ENCODE measurements at regions not wholly inside any gene's neighbourhood (a gene's known extent, or its start where the extent isn't known, plus 50 kb on each side); places are given as distances from the start of the nearest gene placed in this dataset.

- DNase-seq (ENCODE audit: low read depth, low spot score): no peak
- Mint-ChIP-seq H3K4me3 (no peak overlapping the region), H3K27me3 (ENCODE audit: low read depth) (no peaks in the 10 kb centered on the region), H3K36me3 (ENCODE audit: low read depth) (no peaks in the 10 kb centered on the region), H3K9me3 (no peaks in the 10 kb centered on the region), H3K27ac (ENCODE audit: unreplicated experiment) (no peak overlapping the region), H3K4me1 (no peaks in the 10 kb centered on the region)
- TF ChIP-seq CTCF (conservative IDR thresholded peaks at IDR 0.05): no peak
Observed at GRCh38 chr1:74818241-74818640, 85.3 kb downstream of the TYW3 start.

DNA sequence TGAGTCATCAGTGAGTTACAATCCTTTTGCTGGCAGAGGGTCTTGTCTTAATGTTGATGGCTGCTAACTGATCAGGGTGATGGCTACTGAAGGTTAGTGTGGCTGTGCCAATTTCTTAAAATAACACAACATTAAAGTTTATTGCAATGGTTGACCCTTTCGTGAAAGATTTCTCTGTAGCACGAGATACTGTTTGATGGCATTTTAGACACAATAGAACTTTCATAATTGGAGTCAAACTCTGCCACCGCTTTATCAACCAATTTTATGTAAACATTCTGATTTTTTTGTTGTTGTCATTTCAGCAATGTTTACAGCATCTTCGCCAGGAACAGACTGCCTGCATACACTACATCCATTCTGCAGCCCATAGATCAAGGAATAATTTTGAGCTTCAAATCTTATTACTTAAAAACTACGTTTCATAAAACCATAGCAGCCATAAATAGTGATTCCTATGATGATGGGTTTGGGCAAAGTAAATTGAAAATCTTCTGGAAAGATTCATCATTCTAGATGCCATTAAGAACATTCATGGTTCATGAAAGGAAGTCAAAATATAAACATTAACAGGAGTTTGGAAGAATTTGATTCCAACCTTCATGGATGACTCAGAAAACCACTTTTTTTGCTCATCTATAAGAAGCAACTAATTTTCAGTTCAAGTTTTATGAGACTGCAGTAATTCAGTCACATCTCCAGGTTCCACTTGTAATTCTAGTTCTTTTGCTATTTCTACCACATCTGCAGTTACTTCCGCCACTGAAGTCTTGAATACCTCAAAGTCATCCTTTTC is 85.9 kb downstream of the TYW3 start:
- no peak for DNase-seq (ENCODE audit: low read depth, low spot score)
- H3K9me3 Mint-ChIP-seq: no peaks in the 10 kb centered on the region
- no peak overlapping the region for H3K4me3 Mint-ChIP-seq
- no peak for TF ChIP-seq CTCF (conservative IDR thresholded peaks at IDR 0.05)
- no peak overlapping the region for H3K27ac Mint-ChIP-seq (ENCODE audit: unreplicated experiment)
- H3K4me1 Mint-ChIP-seq: no peaks in the 10 kb centered on the region
- no peaks in the 10 kb centered on the region for H3K36me3 Mint-ChIP-seq (ENCODE audit: low read depth)
- H3K27me3 Mint-ChIP-seq (ENCODE audit: low read depth): no peaks in the 10 kb centered on the region

DNA sequence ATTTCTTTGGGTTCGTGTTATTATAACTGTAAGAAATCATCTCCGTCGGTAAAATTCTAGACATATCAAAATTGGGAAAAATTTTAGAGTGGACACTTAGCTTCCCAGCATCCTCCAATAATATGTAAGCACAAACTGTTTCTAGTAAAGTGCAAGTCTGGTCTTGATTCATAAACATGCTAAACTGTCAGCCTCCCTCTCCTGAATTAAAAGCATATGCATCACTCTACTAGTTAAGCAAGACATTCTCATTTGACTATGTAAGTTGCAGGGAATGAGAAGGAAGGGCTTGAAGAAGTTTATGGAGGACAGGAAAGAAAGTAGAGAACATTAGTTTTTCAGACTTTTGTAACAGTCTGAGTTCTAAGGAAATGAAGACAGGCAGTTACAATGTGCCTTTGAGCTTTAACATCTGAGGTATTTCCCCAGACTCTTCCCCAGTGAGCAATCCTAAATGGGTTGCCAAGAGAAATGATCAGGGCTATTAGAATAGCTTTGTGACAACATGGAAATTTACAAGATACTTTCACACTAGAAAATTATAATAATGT is 90.0 kb downstream of the TYW3 start:
- no peaks in the 10 kb centered on the region for H3K4me1 Mint-ChIP-seq
- H3K4me3 Mint-ChIP-seq: no peak overlapping the region
- H3K36me3 Mint-ChIP-seq (ENCODE audit: low read depth): no peaks in the 10 kb centered on the region
- H3K27me3 Mint-ChIP-seq (ENCODE audit: low read depth): no peaks in the 10 kb centered on the region
- H3K9me3 Mint-ChIP-seq: no peaks in the 10 kb centered on the region
- TF ChIP-seq CTCF (conservative IDR thresholded peaks at IDR 0.05): no peak
- DNase-seq (ENCODE audit: low read depth, low spot score): no peak
- H3K27ac Mint-ChIP-seq (ENCODE audit: unreplicated experiment): no peak overlapping the region

DNA sequence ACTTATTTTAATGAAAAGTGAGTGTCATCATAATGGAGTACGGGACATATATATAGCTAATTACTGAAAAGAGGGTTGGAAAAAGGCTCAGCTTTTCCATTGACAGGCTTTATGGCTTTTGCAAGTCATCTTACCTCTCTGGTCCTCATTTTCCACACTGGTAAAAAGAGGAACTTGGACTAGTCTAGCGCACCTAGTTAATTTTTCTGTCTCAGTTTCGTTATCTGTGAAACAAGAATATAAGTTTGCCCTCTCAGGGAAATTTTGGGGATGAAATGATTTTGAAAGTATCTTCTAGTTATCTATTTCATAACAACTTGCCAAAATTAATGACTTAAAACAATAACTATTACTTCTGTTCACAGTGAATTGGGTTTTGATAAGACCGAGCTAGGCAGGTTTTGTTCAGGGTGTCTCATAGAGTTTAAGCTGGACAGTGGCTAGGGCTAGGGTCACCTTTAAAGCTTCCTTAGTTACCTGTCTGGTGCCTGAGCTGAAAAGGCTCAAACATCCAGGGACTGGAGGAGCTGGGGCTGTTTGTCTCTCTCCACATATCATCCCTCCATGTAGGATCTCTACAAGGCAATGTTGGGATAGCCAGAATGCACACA is 91.7 kb downstream of the TYW3 start:
- no peaks in the 10 kb centered on the region for H3K36me3 Mint-ChIP-seq (ENCODE audit: low read depth)
- H3K27ac Mint-ChIP-seq (ENCODE audit: unreplicated experiment): no peak overlapping the region
- H3K4me3 Mint-ChIP-seq: no peak overlapping the region
- no peaks in the 10 kb centered on the region for H3K4me1 Mint-ChIP-seq
- no peaks in the 10 kb centered on the region for H3K27me3 Mint-ChIP-seq (ENCODE audit: low read depth)
- no peak for TF ChIP-seq CTCF (conservative IDR thresholded peaks at IDR 0.05)
- no peak for DNase-seq (ENCODE audit: low read depth, low spot score)
- no peaks in the 10 kb centered on the region for H3K9me3 Mint-ChIP-seq

- no peak overlapping the region for H3K27ac Mint-ChIP-seq (ENCODE audit: unreplicated experiment)
- no peaks in the 10 kb centered on the region for H3K36me3 Mint-ChIP-seq (ENCODE audit: low read depth)
- no peaks in the 10 kb centered on the region for H3K27me3 Mint-ChIP-seq (ENCODE audit: low read depth)
- H3K4me3 Mint-ChIP-seq: no peak overlapping the region
- no peak for TF ChIP-seq CTCF (conservative IDR thresholded peaks at IDR 0.05)
- no peak for DNase-seq (ENCODE audit: low read depth, low spot score)
- H3K4me1 Mint-ChIP-seq: no peaks in the 10 kb centered on the region
- no peaks in the 10 kb centered on the region for H3K9me3 Mint-ChIP-seq
Observed at GRCh38 chr1:74830766-74831165, 97.8 kb downstream of the TYW3 start.
